ENCODE measurements at regions not wholly inside any gene's neighbourhood (a gene's known extent, or its start where the extent isn't known, plus 50 kb on each side); places are given as distances from the start of the nearest gene placed in this dataset.

DNA sequence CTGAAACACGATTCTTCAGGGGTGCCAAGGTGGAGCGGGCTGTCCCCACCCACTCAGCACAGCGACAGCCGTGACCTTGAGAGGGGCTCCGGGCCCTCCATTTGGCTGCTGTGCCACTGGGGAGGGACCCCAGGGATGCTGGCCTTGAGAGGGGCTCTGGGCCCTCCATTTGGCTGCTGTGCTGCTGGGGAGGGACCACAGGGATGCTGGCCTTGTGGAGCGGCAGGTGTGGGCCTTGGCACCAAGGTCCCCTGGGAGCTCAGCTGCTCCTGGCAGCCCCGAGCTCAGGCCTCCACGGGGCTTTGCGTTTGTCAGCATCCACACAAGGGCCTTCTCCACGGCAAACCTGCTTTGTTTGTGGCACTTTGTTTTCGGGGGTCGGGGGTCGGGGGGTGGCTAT, 137.6 kb upstream of the LPCAT1 start:
- TF ChIP-seq EP300 (IDR thresholded peaks at IDR 0.05; ENCODE audit: borderline replicate concordance) (no peak), FOXM1 (IDR thresholded peaks at IDR 0.05; ENCODE audit: borderline replicate concordance, low read depth) (no peak), RAD21 (IDR thresholded peaks at IDR 0.05; ENCODE audit: low read depth) (no peak), YY1 (IDR thresholded peaks at IDR 0.05; ENCODE audit: low read depth) (no peak), EGR1 (IDR thresholded peaks at IDR 0.05) (no peak), MAX (IDR thresholded peaks at IDR 0.05) (no peak), TAF1 (IDR thresholded peaks at IDR 0.05; ENCODE audit: low read depth) (no peak), TCF12 (IDR thresholded peaks at IDR 0.05; ENCODE audit: low read depth) (no peak), REST (IDR thresholded peaks at IDR 0.05; ENCODE audit: low read depth) (no peak), CREB1 (IDR thresholded peaks at IDR 0.05; ENCODE audit: low read depth) (no peak), CEBPB (IDR thresholded peaks at IDR 0.05) (no peak)
